H9 (cell line): ENCODE measurements at regions not wholly inside any gene's neighbourhood (a gene's known extent, or its start where the extent isn't known, plus 50 kb on each side); places are given as distances from the start of the nearest gene placed in this dataset.

ENCODE experiments used
- DNase-seq: peaks from one replicate; pipeline ENCODE4 v3.0.0-alpha.2; 2017
- H2AFZ ChIP-seq: one replicate; pipeline ENCODE4 v1.6.1; 2013; ENCODE audit warnings: mild to moderate bottlenecking, low read length, control low read depth, moderate library complexity
- H2AK5ac ChIP-seq: 2 replicates; pipeline ENCODE4 v1.6.1; 2013; ENCODE audit warnings: low read length, control low read depth, mixed read lengths; ENCODE audit not compliant: insufficient read length
- H2BK120ac ChIP-seq: one replicate; pipeline ENCODE4 v1.6.1; 2013; ENCODE audit warnings: low read depth, mild to moderate bottlenecking, low read length, control low read depth, inconsistent platforms; ENCODE audit not compliant: poor library complexity, severe bottlenecking
- H2BK12ac ChIP-seq: 2 replicates; pipeline ENCODE4 v1.6.1; 2013; ENCODE audit warnings: low read length, control low read depth, mixed read lengths, low read depth; ENCODE audit not compliant: insufficient read length
- H2BK15ac ChIP-seq: 2 replicates; pipeline ENCODE4 v1.6.1; 2013; ENCODE audit warnings: low read depth, low read length, control low read depth
- H2BK20ac ChIP-seq: one replicate; pipeline ENCODE4 v1.6.1; 2013; ENCODE audit warnings: low read depth, mild to moderate bottlenecking, low read length, control low read depth, inconsistent platforms; ENCODE audit not compliant: poor library complexity, severe bottlenecking
- H2BK5ac ChIP-seq: 2 replicates; pipeline ENCODE4 v1.6.1; 2013; ENCODE audit warnings: low read length, control low read depth, mixed read lengths; ENCODE audit not compliant: insufficient read length
- H3K14ac ChIP-seq: 2 replicates; pipeline ENCODE4 v1.6.1; 2013; ENCODE audit warnings: low read length, control low read depth; ENCODE audit not compliant: insufficient read depth
- H3K18ac ChIP-seq: 2 replicates; pipeline ENCODE4 v1.6.1; 2013; ENCODE audit warnings: low read depth, mild to moderate bottlenecking, mixed read lengths, low read length, control low read depth; ENCODE audit not compliant: insufficient read length
- H3K23ac ChIP-seq: 2 replicates; pipeline ENCODE4 v1.6.1; 2013; ENCODE audit warnings: low read length, control low read depth, mixed read lengths, low read depth; ENCODE audit not compliant: insufficient read length
- H3K23me2 ChIP-seq: 2 replicates; pipeline ENCODE4 v1.6.1; 2013; ENCODE audit warnings: low read depth, mild to moderate bottlenecking, mixed read lengths, low read length, control low read depth; ENCODE audit not compliant: insufficient read length, poor library complexity, severe bottlenecking
- H3K27ac ChIP-seq: 2 replicates; pipeline ENCODE4 v1.5.1; 2013; ENCODE audit warnings: low read length, control low read depth, mixed read lengths, low read depth; ENCODE audit not compliant: insufficient read length
- H3K27me3 ChIP-seq: 2 replicates; pipeline ENCODE4 v1.6.1; 2013; ENCODE audit warnings: low read length, control low read depth, inconsistent platforms; ENCODE audit not compliant: insufficient read depth
- H3K4ac ChIP-seq: 2 replicates; pipeline ENCODE4 v1.6.1; 2013; ENCODE audit warnings: low read depth, mild to moderate bottlenecking, control low read depth, inconsistent platforms, low read length, moderate library complexity
- H3K4me1 ChIP-seq: 2 replicates; pipeline ENCODE4 v1.6.1; 2013; ENCODE audit warnings: low read length, control low read depth, inconsistent platforms; ENCODE audit not compliant: insufficient read depth
- H3K4me2 ChIP-seq: 2 replicates; pipeline ENCODE4 v1.6.1; 2013; ENCODE audit warnings: low read length, control low read depth, mixed read lengths; ENCODE audit not compliant: insufficient read length, insufficient read depth
- H3K56ac ChIP-seq: 2 replicates; pipeline ENCODE4 v1.6.1; 2013; ENCODE audit warnings: low read depth, mild to moderate bottlenecking, mixed read lengths, low read length, control low read depth; ENCODE audit not compliant: insufficient read length
- H3K79me1 ChIP-seq: 2 replicates; pipeline ENCODE4 v1.6.1; 2013; ENCODE audit warnings: low read depth, mild to moderate bottlenecking, moderate library complexity, low read length, control low read depth, inconsistent platforms; ENCODE audit not compliant: insufficient read depth, poor library complexity, severe bottlenecking
- H3K79me2 ChIP-seq: 2 replicates; pipeline ENCODE4 v1.6.1; 2013; ENCODE audit warnings: low read length, control low read depth, inconsistent platforms; ENCODE audit not compliant: insufficient read depth
- H3K9ac ChIP-seq: 2 replicates; pipeline ENCODE4 v1.6.1; 2013; ENCODE audit warnings: low read length, control low read depth, mixed read lengths; ENCODE audit not compliant: insufficient read length; ENCODE audit errors: extremely low read depth
- H3K9me3 ChIP-seq: one replicate; pipeline ENCODE4 v1.6.1; 2013; ENCODE audit warnings: low read depth, low read length, inconsistent platforms; ENCODE audit not compliant: control insufficient read depth
- H3T11ph ChIP-seq: one replicate; pipeline ENCODE4 v1.6.1; 2013; ENCODE audit warnings: mild to moderate bottlenecking, low read length, control low read depth, inconsistent platforms
- H4K20me1 ChIP-seq: one replicate; pipeline ENCODE4 v1.6.1; 2013; ENCODE audit not compliant: control insufficient read depth, insufficient read length, insufficient read depth
- H4K5ac ChIP-seq: 2 replicates; pipeline ENCODE4 v1.6.1; 2013; ENCODE audit warnings: low read depth, mild to moderate bottlenecking, mixed read lengths, low read length, control low read depth; ENCODE audit not compliant: insufficient read length
- H4K8ac ChIP-seq: replicated peaks from 2 replicates; pipeline ENCODE4 v1.6.1; 2013; ENCODE audit warnings: low read length, control low read depth, mixed read lengths, low read depth; ENCODE audit not compliant: insufficient read length
- H4K91ac ChIP-seq: 2 replicates; pipeline ENCODE4 v1.6.1; 2013; ENCODE audit warnings: low read depth, mild to moderate bottlenecking, moderate library complexity, mixed read lengths, low read length, control low read depth; ENCODE audit not compliant: insufficient read length
- H3K27ac Mint-ChIP-seq, 3 experiments: 2 replicates in 2 of 3; 3 replicates in 1 of 3; pipeline ENCODE4 v1.8.0; 2020 to 2021; ENCODE audit warnings: mixed read lengths in 3 of 3, mild to moderate bottlenecking in 1 of 3, moderate library complexity in 1 of 3
- H3K27me3 Mint-ChIP-seq: 2 replicates; pipeline ENCODE4 v1.8.0; 2021; ENCODE audit warnings: low read depth, mild to moderate bottlenecking, moderate library complexity, mixed read lengths
- H3K36me3 Mint-ChIP-seq, 3 experiments: 2 replicates in 2 of 3; 3 replicates in 1 of 3; pipeline ENCODE4 v1.8.0; 2020 to 2021; ENCODE audit warnings: low read depth in 3 of 3, mixed read lengths in 3 of 3; ENCODE audit not compliant: insufficient read depth in 1 of 3
- H3K4me1 Mint-ChIP-seq, 2 experiments: 2 replicates each; pipeline ENCODE4 v1.8.0; 2020; ENCODE audit warnings: mixed read lengths in 2 of 2
- H3K4me3 Mint-ChIP-seq, 2 experiments: 2 replicates in 1 of 2; 3 replicates in 1 of 2; pipeline ENCODE4 v1.8.0; 2020 to 2021; ENCODE audit warnings: mild to moderate bottlenecking in 2 of 2, mixed read lengths in 2 of 2, moderate library complexity in 1 of 2
- H3K9me3 Mint-ChIP-seq, 2 experiments: 2 replicates in 1 of 2; 3 replicates in 1 of 2; pipeline ENCODE4 v1.8.0; 2020; ENCODE audit warnings: mild to moderate bottlenecking in 2 of 2, mixed read lengths in 2 of 2, moderate library complexity in 1 of 2
- WGBS: extraction: QIAGEN DNeasy Blood & Tissue Kit; methylation state at CpG from one replicate; pipeline ENCODE4 v1.1.7; 2013; ENCODE audit warnings: missing lambda C conversion rate, low lambda C conversion rate, mixed read lengths; ENCODE audit not compliant: insufficient read length; ENCODE audit errors: extremely low coverage; 5-methylcytosine and 5-hydroxymethylcytosine counted together
- TF ChIP-seq, protein P1 (sequence below): fragments of 200-600 bp; sonication (generic); conservative IDR thresholded peaks from 3 replicates; pipeline ENCODE4 v1.8.0; 2021; ENCODE audit warnings: antibody characterized with exemption, mild to moderate bottlenecking

DNA sequence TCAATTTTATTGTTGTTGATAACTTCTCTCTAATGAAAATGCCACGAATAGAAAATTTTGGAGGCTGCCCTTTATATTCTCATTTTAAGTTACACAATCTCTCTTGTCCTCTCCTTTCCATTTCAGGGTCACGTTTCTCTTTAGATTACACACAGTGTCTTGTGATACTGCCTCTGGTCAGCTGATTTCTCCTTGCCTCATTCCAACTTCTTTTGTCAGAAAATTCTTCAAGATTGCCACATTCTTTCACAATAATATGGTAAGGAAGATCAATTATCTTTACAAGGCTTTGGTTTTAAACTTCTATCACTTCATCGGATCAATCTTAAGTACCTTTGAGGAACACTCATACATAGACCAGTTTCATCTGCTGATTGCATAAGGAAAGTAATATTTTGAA, 370.3 kb downstream of the RFPL4B start:
- no peaks in the 10 kb centered on the region for H3K4me1 ChIP-seq
- no peak overlapping the region for H3K14ac ChIP-seq
- no peak overlapping the region for H2BK120ac ChIP-seq
- H2AK5ac ChIP-seq, result no peak overlapping the region
- no peak overlapping the region for H3K18ac ChIP-seq
- H3K4ac ChIP-seq, result no peak overlapping the region
- no peak overlapping the region for H3K56ac ChIP-seq
- no CpG with 5 or more reads among the region's 3 CpGs for WGBS
- H3K36me3 Mint-ChIP-seq, result no peaks in the 10 kb centered on the region; a peak in 1 of 7 replicates
- no peak overlapping the region for H3K9ac ChIP-seq
- H3K27ac ChIP-seq, result no peak overlapping the region
- no peaks in the 10 kb centered on the region for H3K23me2 ChIP-seq
- H2BK5ac ChIP-seq, result no peak overlapping the region
- H3K27me3 Mint-ChIP-seq, result no peaks in the 10 kb centered on the region
- H3K4me2 ChIP-seq, result no peak overlapping the region
- no peak overlapping the region for H4K8ac ChIP-seq
- H4K5ac ChIP-seq, result no peak overlapping the region
- no peak overlapping the region for H3K4me3 Mint-ChIP-seq
- no peak overlapping the region for H2BK20ac ChIP-seq
- no peak for DNase-seq
- H3K9me3 Mint-ChIP-seq, result no peaks in the 10 kb centered on the region; a peak in 2 of 5 replicates
- no peaks in the 10 kb centered on the region for H3K9me3 ChIP-seq
- H2AFZ ChIP-seq, result no peak overlapping the region
- H3K79me2 ChIP-seq, result no peaks in the 10 kb centered on the region
- no peak overlapping the region for H3K23ac ChIP-seq
- no peaks in the 10 kb centered on the region for H4K20me1 ChIP-seq
- no peak overlapping the region for H4K91ac ChIP-seq
- no peak overlapping the region for H3T11ph ChIP-seq
- no peaks in the 10 kb centered on the region for H3K79me1 ChIP-seq
- H3K4me1 Mint-ChIP-seq, result no peaks in the 10 kb centered on the region
- no peak overlapping the region; a peak in 1 of 7 replicates for H3K27ac Mint-ChIP-seq
- TF ChIP-seq, protein P1, sequence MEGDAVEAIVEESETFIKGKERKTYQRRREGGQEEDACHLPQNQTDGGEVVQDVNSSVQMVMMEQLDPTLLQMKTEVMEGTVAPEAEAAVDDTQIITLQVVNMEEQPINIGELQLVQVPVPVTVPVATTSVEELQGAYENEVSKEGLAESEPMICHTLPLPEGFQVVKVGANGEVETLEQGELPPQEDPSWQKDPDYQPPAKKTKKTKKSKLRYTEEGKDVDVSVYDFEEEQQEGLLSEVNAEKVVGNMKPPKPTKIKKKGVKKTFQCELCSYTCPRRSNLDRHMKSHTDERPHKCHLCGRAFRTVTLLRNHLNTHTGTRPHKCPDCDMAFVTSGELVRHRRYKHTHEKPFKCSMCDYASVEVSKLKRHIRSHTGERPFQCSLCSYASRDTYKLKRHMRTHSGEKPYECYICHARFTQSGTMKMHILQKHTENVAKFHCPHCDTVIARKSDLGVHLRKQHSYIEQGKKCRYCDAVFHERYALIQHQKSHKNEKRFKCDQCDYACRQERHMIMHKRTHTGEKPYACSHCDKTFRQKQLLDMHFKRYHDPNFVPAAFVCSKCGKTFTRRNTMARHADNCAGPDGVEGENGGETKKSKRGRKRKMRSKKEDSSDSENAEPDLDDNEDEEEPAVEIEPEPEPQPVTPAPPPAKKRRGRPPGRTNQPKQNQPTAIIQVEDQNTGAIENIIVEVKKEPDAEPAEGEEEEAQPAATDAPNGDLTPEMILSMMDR, result no peak
- H2BK15ac ChIP-seq, result no peak overlapping the region
- no peak overlapping the region for H2BK12ac ChIP-seq
- H3K27me3 ChIP-seq, result no peaks in the 10 kb centered on the region
